Activated T-helper 17 cell treated with anti-CD3 and anti-CD28 coated beads, Interleukin-2, amount 50 U/mL, for 72 hours (primary cell): ENCODE measurements at regions not wholly inside any gene's neighbourhood (a gene's known extent, or its start where the extent isn't known, plus 50 kb on each side); places are given as distances from the start of the nearest gene placed in this dataset.

ENCODE experiments used
- ATAC-seq: fragments of 150-1000 bp; cut with Tn5 transposase; replicated peaks from 2 replicates; pipeline ENCODE4 v1.10.0; 2021; ENCODE audit warnings: mild to moderate bottlenecking, moderate library complexity
- H3K27ac Mint-ChIP-seq: one replicate; pipeline ENCODE4 v1.8.0; 2022; ENCODE audit warnings: mixed read lengths
- H3K27me3 Mint-ChIP-seq: one replicate; pipeline ENCODE4 v1.8.0; 2022; ENCODE audit warnings: mixed read lengths
- H3K36me3 Mint-ChIP-seq: one replicate; pipeline ENCODE4 v1.8.0; 2022; ENCODE audit warnings: low read depth, mild to moderate bottlenecking, mixed read lengths
- H3K4me1 Mint-ChIP-seq: one replicate; pipeline ENCODE4 v1.8.0; 2022; ENCODE audit warnings: mixed read lengths
- H3K4me3 Mint-ChIP-seq: one replicate; pipeline ENCODE4 v1.8.0; 2022; ENCODE audit warnings: mild to moderate bottlenecking, mixed read lengths
- H3K9me3 Mint-ChIP-seq: one replicate; pipeline ENCODE4 v1.8.0; 2022; ENCODE audit warnings: mixed read lengths

DNA sequence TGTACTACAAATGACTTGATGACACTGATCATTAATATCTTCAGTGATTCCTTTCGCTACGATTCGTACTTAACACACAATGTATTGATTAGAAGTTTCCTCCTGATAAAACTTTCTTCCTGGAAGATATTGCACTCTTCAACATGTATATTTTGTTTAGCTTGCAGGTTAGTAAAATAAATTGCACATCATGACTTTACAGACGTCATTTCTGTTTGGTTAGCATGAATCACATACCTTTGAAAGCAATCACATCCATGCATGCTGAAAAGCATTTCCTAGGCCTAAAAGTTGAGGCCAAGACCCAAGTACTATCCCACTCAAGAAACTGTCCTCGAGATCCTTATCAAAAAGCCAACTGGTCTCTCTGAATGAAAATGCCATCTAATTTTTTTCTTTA lies 1841.0 kb upstream of the PCDH7 start:
- H3K27ac Mint-ChIP-seq, result no peak overlapping the region
- no peak for ATAC-seq
- peaks cover 12% of the 10 kb centered on the region for H3K9me3 Mint-ChIP-seq
- no peak overlapping the region for H3K4me3 Mint-ChIP-seq
- H3K27me3 Mint-ChIP-seq, result no peaks in the 10 kb centered on the region
- no peaks in the 10 kb centered on the region for H3K36me3 Mint-ChIP-seq
- H3K4me1 Mint-ChIP-seq, result no peaks in the 10 kb centered on the region

DNA sequence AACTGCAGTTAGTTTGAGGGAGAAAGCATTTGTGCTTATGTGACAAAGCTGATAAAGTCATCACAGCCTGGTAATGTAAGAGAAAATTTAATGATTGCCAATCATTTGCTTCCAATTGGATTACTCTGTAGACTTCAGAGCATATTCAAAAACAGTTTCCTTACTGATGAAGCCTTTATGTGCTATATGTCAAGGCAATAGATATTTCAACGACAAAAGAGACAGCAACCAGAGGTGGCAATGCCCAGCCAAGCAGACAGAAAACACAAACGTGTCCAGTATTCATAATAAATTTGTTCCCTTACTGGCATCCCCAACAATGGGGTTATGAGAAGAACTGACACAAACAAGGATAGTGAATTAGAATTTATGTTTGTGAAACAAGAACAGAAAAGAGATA lies 1840.3 kb upstream of the PCDH7 start:
- Mint-ChIP-seq H3K9me3 (peaks cover 15% of the 10 kb centered on the region), H3K4me3 (no peak overlapping the region), H3K27ac (no peak overlapping the region), H3K36me3 (no peaks in the 10 kb centered on the region), H3K4me1 (no peaks in the 10 kb centered on the region), H3K27me3 (no peaks in the 10 kb centered on the region)
- no peak for ATAC-seq

DNA sequence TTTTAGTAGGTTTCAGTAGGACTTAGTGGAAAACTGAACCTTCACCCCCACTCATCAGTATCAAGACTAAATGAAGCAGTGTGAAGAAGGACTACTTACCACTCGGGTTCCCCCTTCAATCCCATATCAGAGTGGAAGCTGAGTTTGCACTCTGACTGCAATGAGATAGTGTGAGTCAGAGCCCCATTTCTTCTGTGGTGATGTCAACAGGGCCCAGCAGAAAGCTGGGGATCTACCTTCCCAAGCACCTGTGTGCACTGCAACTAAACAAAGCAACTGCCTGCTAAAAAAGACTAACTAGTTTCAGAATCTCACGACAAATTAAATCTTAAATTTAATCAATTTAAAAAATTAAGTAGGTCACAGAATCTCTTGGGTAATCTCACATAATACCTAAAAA lies 1837.0 kb upstream of the PCDH7 start:
- H3K4me3 Mint-ChIP-seq, result no peak overlapping the region
- H3K36me3 Mint-ChIP-seq, result no peaks in the 10 kb centered on the region
- peaks cover 14% of the 10 kb centered on the region for H3K9me3 Mint-ChIP-seq
- no peaks in the 10 kb centered on the region for H3K27me3 Mint-ChIP-seq
- no peak overlapping the region for H3K27ac Mint-ChIP-seq
- no peak for ATAC-seq
- no peaks in the 10 kb centered on the region for H3K4me1 Mint-ChIP-seq

DNA sequence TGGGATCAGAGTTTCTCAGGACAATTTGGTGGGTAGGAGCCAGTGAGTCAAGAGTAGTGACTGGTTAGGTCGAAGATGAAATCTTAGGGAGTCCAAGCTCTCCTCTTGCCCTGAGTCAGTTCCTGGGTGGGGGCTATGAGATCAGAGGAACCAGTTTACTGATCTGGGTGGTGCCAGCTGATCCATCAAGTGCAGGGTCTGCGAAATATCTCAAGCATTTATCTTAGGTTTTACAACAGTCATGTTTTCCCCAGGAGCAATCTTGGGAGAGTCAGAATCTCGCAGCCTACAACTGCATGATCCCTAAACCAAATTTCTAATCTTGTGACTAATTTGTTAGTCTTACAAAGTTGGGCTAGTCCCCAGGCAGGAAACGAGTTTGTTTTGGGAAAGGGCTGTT lies 1833.2 kb upstream of the PCDH7 start:
- no peaks in the 10 kb centered on the region for H3K27me3 Mint-ChIP-seq
- no peaks in the 10 kb centered on the region for H3K36me3 Mint-ChIP-seq
- no peak for ATAC-seq
- peaks cover 12% of the 10 kb centered on the region for H3K9me3 Mint-ChIP-seq
- no peak overlapping the region for H3K4me3 Mint-ChIP-seq
- H3K4me1 Mint-ChIP-seq, result no peaks in the 10 kb centered on the region
- H3K27ac Mint-ChIP-seq, result no peak overlapping the region

DNA sequence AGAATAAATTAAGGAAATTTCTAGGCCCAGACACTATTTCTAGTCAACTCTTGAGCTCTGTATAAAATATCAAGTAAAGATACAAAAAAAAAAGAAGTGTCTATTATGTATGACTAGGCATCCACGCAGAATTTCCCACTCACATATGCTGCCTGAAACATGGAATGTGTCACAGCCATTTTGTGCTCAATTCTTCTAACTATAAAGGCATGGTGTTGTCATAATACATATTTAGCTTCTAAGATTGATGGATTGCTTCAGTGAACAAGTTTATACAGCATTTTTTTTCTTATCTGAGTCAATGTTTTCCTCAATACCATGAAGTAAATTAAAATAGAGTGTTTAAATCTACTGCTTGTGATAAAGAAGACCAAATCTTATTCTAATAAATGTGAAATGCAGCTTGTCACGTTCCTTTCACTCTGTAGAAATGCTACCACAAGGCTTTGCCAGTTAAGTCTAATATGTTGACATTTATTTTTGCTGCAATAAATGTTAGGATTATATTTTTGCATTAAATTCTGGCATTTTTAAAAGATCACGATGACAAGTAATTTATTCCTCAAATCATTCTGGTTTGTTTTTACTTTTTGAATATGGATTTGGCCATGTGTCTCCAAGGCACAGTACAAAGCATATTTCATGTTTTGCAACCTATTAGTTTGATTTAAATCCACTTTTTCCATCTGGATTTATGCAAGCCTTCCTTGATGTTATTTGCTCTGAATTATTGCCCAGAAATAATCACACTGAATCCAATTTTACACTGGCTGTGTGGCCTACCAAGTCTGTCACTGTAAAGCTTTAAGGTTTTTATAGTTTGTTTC lies 1829.0 kb upstream of the PCDH7 start:
- H3K4me1 Mint-ChIP-seq, result no peaks in the 10 kb centered on the region
- H3K27ac Mint-ChIP-seq, result no peak overlapping the region
- no peak for ATAC-seq
- H3K36me3 Mint-ChIP-seq, result no peaks in the 10 kb centered on the region
- H3K9me3 Mint-ChIP-seq, result peaks cover 9% of the 10 kb centered on the region
- no peaks in the 10 kb centered on the region for H3K27me3 Mint-ChIP-seq
- H3K4me3 Mint-ChIP-seq, result no peak overlapping the region

DNA sequence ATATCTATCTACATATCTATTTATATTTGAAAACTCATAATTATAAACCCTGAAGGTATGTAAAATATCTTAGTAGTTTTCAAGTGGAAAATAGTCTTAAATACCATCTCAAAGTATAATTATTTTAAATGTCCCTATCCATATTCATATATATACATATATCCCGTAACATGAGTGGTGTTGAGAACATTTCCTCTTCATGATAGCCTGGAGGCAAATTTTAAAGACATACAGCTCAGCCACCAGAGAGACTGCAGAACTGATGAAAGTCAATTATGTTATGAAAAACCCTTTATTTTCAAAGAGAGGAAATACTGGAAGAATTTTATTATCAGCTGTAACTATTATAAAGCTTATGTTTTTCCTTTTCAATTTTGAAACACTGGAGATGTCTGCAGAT lies 1806.7 kb upstream of the PCDH7 start:
- H3K36me3 Mint-ChIP-seq, result no peaks in the 10 kb centered on the region
- H3K4me3 Mint-ChIP-seq, result no peak overlapping the region
- H3K9me3 Mint-ChIP-seq, result peaks cover 19% of the 10 kb centered on the region
- no peaks in the 10 kb centered on the region for H3K4me1 Mint-ChIP-seq
- no peaks in the 10 kb centered on the region for H3K27me3 Mint-ChIP-seq
- no peak overlapping the region for H3K27ac Mint-ChIP-seq
- no peak for ATAC-seq

DNA sequence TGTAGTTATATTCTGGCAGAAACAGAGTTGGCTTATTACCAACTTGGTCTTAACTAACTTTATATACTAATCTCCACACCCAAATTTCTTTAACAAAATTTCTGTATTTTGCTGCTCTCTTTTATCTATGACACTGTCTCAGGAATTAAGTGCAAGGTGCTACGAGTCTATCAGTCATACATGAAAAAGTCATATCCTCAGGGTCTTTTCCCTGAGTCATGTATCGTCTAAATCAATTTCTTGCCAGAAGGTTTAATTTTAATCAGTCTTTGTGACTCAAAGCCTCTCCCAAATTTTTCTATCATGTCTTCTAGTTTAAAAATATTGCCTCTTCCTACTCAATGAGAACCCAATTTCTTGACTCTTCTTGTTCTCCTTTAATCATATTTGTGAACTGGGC lies 1803.6 kb upstream of the PCDH7 start:
- H3K4me3 Mint-ChIP-seq, result no peak overlapping the region
- H3K27me3 Mint-ChIP-seq, result no peaks in the 10 kb centered on the region
- peaks cover 31% of the 10 kb centered on the region for H3K9me3 Mint-ChIP-seq
- H3K4me1 Mint-ChIP-seq, result no peaks in the 10 kb centered on the region
- no peak for ATAC-seq
- no peak overlapping the region for H3K27ac Mint-ChIP-seq
- no peaks in the 10 kb centered on the region for H3K36me3 Mint-ChIP-seq

DNA sequence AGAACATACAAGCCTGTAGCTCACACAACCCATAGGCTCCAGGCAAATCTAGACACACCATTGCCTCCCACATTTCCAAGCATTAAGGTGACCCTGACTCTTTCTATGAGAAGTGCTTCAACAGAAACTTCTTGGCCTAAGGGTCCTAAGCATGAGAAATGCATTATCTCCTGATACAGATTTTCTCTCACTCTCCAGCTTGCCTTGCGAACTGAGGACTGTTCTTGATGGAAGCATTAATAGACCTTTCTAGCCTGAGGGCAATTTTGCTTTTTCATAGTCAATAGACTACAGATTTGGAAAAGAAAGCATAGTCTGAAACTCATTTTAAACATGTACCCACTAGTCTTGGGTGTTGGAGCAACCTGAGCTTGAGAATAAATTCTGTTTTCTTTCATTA lies 1801.3 kb upstream of the PCDH7 start:
- Mint-ChIP-seq H3K27me3 (no peaks in the 10 kb centered on the region), H3K4me3 (no peak overlapping the region), H3K4me1 (no peaks in the 10 kb centered on the region), H3K36me3 (no peaks in the 10 kb centered on the region), H3K9me3 (peaks cover 37% of the 10 kb centered on the region), H3K27ac (no peak overlapping the region)
- ATAC-seq, result no peak

DNA sequence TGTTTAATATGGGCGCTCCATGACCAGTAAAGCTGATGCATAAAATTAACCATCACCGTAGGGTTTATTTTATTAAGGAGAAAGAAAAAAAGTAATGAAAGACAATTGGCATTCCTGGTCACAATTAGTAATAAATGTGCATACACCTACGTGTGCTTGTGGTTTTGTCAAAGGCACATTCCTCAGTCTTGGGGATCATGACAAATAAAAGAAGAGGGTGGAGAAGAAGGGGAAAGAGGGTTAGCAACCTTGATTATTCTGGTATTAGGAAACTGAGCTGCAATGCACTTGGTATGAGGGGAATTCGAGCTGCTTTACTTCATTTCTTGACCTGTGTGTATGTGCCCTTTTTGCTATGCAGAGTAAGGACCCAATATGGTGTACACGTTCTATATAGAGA lies 1798.3 kb upstream of the PCDH7 start:
- Mint-ChIP-seq H3K27ac (no peak overlapping the region), H3K9me3 (peaks cover 30% of the 10 kb centered on the region), H3K27me3 (no peaks in the 10 kb centered on the region), H3K4me1 (no peaks in the 10 kb centered on the region), H3K36me3 (no peaks in the 10 kb centered on the region), H3K4me3 (no peak overlapping the region)
- ATAC-seq, result no peak

DNA sequence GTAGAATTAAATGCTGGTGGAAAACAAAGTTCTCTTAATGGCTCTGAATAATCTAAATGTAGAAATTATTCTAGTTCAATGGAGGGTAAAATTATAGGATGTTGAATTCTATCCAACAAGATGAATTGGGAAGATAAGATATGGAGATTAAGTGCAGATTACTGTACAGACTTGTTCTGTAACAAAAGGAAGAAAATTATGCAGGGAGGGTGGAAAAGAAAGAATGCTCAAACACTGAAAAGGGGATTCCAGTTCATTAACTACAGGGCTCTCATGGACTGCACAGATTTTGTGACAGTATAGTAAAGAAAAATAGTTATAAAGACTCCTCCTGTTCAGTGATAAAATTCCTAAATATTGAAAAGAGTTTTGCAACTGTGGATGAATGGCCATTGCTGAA lies 1794.0 kb upstream of the PCDH7 start:
- H3K36me3 Mint-ChIP-seq, result no peaks in the 10 kb centered on the region
- H3K9me3 Mint-ChIP-seq, result peaks cover 15% of the 10 kb centered on the region
- no peak overlapping the region for H3K27ac Mint-ChIP-seq
- H3K4me3 Mint-ChIP-seq, result no peak overlapping the region
- H3K27me3 Mint-ChIP-seq, result no peaks in the 10 kb centered on the region
- ATAC-seq, result no peak
- no peaks in the 10 kb centered on the region for H3K4me1 Mint-ChIP-seq

DNA sequence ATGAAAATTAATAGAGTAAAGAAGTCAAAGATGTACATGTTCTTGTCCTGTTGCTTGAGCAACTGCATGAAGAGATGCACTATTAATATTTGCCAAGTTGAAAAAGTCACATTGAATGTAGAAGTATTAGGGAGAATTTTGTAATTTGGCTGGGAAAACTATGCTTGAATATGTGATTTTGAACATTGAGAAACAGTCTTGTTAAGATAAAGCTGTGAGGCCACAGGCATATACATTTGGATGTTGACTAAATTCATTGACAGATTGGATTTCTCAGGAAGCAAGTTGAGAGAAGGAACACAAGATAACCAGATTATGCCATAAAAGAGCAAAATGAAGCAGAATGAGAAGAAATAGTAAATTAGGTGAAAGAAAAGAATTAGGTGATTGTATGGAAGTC lies 1777.5 kb upstream of the PCDH7 start:
- Mint-ChIP-seq H3K4me1 (no peaks in the 10 kb centered on the region), H3K36me3 (no peaks in the 10 kb centered on the region)
- ATAC-seq, result no peak

DNA sequence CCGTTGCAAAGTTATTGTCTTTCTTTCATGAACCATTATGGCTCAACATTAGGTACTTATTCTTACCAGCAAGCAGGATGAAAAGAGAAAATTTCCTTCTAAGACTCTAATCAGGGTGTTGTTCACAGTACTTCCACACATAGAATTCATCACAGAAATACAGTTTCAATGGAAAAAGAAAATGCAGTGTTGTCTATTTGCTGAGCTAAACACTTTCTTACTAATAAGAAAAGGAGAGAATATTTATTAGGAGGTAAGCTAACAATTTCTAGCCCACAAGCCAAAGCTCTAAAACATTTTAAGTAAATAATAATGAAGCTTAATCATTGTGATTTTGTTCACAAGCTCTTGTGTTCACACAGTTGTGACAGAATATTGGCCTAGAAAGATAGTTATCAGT lies 1772.8 kb upstream of the PCDH7 start:
- ATAC-seq, result no peak
- Mint-ChIP-seq H3K27me3 (no peaks in the 10 kb centered on the region), H3K27ac (no peak overlapping the region), H3K4me1 (no peaks in the 10 kb centered on the region), H3K9me3 (peaks cover 17% of the 10 kb centered on the region), H3K4me3 (no peak overlapping the region), H3K36me3 (no peaks in the 10 kb centered on the region)

More for the DNA sequence above, 1777.5 kb upstream of the PCDH7 start:
- H3K4me3 Mint-ChIP-seq, result no peak overlapping the region
- H3K9me3 Mint-ChIP-seq, result peaks cover 25% of the 10 kb centered on the region
- H3K27me3 Mint-ChIP-seq, result no peaks in the 10 kb centered on the region
- H3K27ac Mint-ChIP-seq, result no peak overlapping the region

DNA sequence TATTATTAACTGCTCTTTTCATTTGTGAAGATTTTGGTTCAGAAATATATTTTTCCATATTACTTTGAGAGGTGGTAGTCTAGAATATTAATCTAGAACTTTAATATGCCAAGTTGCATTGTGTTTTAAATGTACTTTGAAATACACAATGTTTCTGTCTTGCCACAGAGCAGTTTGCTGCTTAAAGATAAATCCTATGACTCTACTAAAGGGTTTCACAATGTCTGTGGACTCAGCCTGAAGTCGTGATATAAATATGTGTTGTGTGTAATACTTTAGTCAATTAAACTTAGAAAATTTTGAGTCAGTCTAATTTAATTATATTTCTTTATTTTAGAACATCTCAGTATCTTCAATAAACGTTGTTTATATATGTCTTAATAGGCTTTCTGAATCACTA lies 1771.7 kb upstream of the PCDH7 start:
- H3K27me3 Mint-ChIP-seq, result no peaks in the 10 kb centered on the region

DNA sequence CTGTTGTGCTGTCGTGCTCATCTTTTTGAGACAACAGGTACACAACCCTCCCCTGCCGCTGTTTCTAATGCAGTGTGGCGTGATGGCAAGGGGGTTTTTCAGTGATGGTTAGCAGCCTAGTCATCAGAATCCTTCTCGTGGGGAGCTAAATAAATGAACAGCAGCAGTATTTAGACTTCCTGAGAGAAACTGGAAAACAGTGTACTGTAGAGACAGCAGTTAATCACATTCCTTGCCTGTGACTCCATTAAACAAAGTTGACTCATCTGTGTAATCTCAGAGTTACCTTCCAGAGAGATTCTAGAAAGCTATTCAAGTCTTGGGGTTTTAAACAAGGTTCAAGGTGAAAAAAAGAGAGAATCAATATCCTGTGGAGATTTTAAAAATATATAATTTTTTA lies 1753.2 kb upstream of the PCDH7 start:
- no peaks in the 10 kb centered on the region for H3K4me1 Mint-ChIP-seq
- ATAC-seq, result no peak
- H3K27ac Mint-ChIP-seq, result no peak overlapping the region
- no peak overlapping the region for H3K4me3 Mint-ChIP-seq
- H3K27me3 Mint-ChIP-seq, result no peaks in the 10 kb centered on the region
- no peaks in the 10 kb centered on the region for H3K36me3 Mint-ChIP-seq
- H3K9me3 Mint-ChIP-seq, result peaks cover 11% of the 10 kb centered on the region

More for the DNA sequence above, 1771.7 kb upstream of the PCDH7 start:
- H3K4me1 Mint-ChIP-seq, result no peaks in the 10 kb centered on the region
- no peak overlapping the region for H3K27ac Mint-ChIP-seq
- H3K9me3 Mint-ChIP-seq, result peaks cover 16% of the 10 kb centered on the region
- no peak overlapping the region for H3K4me3 Mint-ChIP-seq
- no peak for ATAC-seq
- H3K36me3 Mint-ChIP-seq, result no peaks in the 10 kb centered on the region

DNA sequence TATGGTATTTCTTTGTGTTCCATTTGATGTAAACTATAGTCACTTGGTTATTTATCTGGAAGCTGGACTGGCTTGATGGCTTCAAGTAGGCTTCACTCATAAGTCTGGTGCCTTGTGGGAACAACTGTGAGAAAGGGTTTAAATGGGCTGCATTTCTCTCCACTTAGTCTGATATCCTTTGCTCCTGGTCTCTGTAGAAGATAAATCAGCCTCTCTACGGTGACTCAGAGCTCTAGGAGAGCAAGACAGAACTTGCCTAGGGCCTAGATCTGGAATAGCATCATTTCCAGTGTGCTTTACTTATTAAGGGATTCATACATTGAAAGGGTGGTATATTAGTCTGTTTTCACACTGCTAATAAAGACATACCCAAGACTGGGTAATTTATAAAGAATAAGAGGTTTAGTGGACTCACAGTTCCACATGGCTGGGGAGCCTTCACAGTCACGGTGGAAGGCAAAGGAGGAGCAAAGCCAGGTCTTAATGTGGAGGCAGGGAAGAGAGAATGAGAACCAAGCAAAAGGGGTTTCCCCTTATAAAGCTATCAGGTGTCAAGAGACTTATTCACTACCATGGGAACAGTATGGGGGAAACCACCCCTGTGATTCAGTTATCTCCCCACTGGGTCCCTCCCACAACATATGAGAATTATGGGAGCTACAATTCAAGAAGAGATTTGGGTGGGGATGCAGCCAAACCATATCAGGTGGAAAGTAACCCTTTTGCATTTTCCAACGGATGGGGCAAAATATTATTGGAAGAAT lies 1746.4 kb upstream of the PCDH7 start:
- no peaks in the 10 kb centered on the region for H3K4me1 Mint-ChIP-seq
- ATAC-seq, result no peak
- peaks cover 12% of the 10 kb centered on the region for H3K9me3 Mint-ChIP-seq
- H3K27ac Mint-ChIP-seq, result no peak overlapping the region
- H3K4me3 Mint-ChIP-seq, result no peak overlapping the region
- H3K36me3 Mint-ChIP-seq, result no peaks in the 10 kb centered on the region
- H3K27me3 Mint-ChIP-seq, result no peaks in the 10 kb centered on the region
